Activated CD8-positive, alpha-beta T cell treated with anti-CD3 and anti-CD28 coated beads for 36 hours (primary cell): ENCODE measurements at regions not wholly inside any gene's neighbourhood (a gene's known extent, or its start where the extent isn't known, plus 50 kb on each side); places are given as distances from the start of the nearest gene placed in this dataset.

Experiments used
- ATAC-seq: fragments of 200-7000 bp; cut with Tn5 transposase; one replicate; pipeline ENCODE4 v1.10.0; 2021; ENCODE audit warnings: mild to moderate bottlenecking, moderate library complexity
- CTCF ChIA-PET: fragments of 350-600 bp; sonication (Branson Sonifier 250); formaldehyde crosslinking; loops from one replicate; lab custom pipeline; 2021; ENCODE audit warnings: antibody characterized with exemption; lab: Charles Lee
- POLR2A ChIA-PET: fragments of 350-600 bp; sonication (Branson Sonifier 250); formaldehyde crosslinking; loops from one replicate; lab custom pipeline; 2021; ENCODE audit warnings: antibody characterized with exemption; lab: Charles Lee
- DNase-seq: peaks from one replicate; pipeline ENCODE4 v3.0.0-alpha.2; 2020
- H3K27ac Mint-ChIP-seq: one replicate; pipeline ENCODE4 v1.8.0; 2021; ENCODE audit warnings: mild to moderate bottlenecking, mixed read lengths
- H3K27me3 Mint-ChIP-seq: one replicate; pipeline ENCODE4 v1.8.0; 2021; ENCODE audit warnings: mixed read lengths
- H3K36me3 Mint-ChIP-seq: one replicate; pipeline ENCODE4 v1.8.0; 2021; ENCODE audit warnings: low read depth, mixed read lengths
- H3K4me1 Mint-ChIP-seq: one replicate; pipeline ENCODE4 v1.8.0; 2021; ENCODE audit warnings: low read depth, mixed read lengths
- H3K4me3 Mint-ChIP-seq: one replicate; pipeline ENCODE4 v1.8.0; 2021; ENCODE audit warnings: mild to moderate bottlenecking, moderate library complexity, mixed read lengths
- H3K9me3 Mint-ChIP-seq: one replicate; pipeline ENCODE4 v1.8.0; 2021; ENCODE audit warnings: mixed read lengths
- CTCF ChIP-seq: fragments of 200-600 bp; IDR thresholded peaks from one replicate; pipeline ENCODE4 v1.8.0; 2022; ENCODE audit warnings: antibody characterized with exemption, mild to moderate bottlenecking
- intact Hi-C: fragments of 100-400 bp; cut with micrococcal nuclease; formaldehyde crosslinking; loops from one replicate; pipeline ENCODE4 v1.10.0; 2022

- ChIA-PET CTCF (no interaction called here), POLR2A (no interaction called here)
- no peak for ATAC-seq
- intact Hi-C loops: no loop called here
- Mint-ChIP-seq H3K36me3 (no peaks in the 10 kb centered on the region), H3K27ac (no peak overlapping the region), H3K27me3 (no peaks in the 10 kb centered on the region), H3K4me3 (no peak overlapping the region), H3K4me1 (no peaks in the 10 kb centered on the region), H3K9me3 (no peaks in the 10 kb centered on the region)
- no peak for DNase-seq
- no peak for TF ChIP-seq CTCF
Observed at GRCh38 chr11:105520706-105521345, 89.0 kb upstream of the GRIA4 start.

GRCh38 chr11:105507496-105508254 lies 102.2 kb upstream of the GRIA4 start:
- H3K27me3 Mint-ChIP-seq: no peaks in the 10 kb centered on the region
- ChIA-PET POLR2A (no interaction called here), CTCF (no interaction called here)
- no peaks in the 10 kb centered on the region for H3K4me1 Mint-ChIP-seq
- no peaks in the 10 kb centered on the region for H3K36me3 Mint-ChIP-seq
- intact Hi-C loops: no loop called here
- DNase-seq (no peak), ATAC-seq (no peak)
- no peak overlapping the region for H3K4me3 Mint-ChIP-seq
- H3K27ac Mint-ChIP-seq: no peak overlapping the region
- TF ChIP-seq CTCF: no peak
- H3K9me3 Mint-ChIP-seq: no peaks in the 10 kb centered on the region

- Mint-ChIP-seq H3K27ac (no peak overlapping the region), H3K4me1 (no peaks in the 10 kb centered on the region), H3K9me3 (no peaks in the 10 kb centered on the region), H3K4me3 (no peak overlapping the region), H3K27me3 (no peaks in the 10 kb centered on the region), H3K36me3 (no peaks in the 10 kb centered on the region)
- TF ChIP-seq CTCF: no peak
- no peak for ATAC-seq
- no peak for DNase-seq
- ChIA-PET CTCF (no interaction called here), POLR2A (no interaction called here)
- intact Hi-C loops: no loop called here
Observed at GRCh38 chr11:105492010-105492409, 117.9 kb upstream of the GRIA4 start.

GRCh38 chr11:105491394-105491793 lies 118.5 kb upstream of the GRIA4 start:
- ChIA-PET CTCF (no interaction called here), POLR2A (no interaction called here)
- no peaks in the 10 kb centered on the region for H3K27me3 Mint-ChIP-seq
- no peak for TF ChIP-seq CTCF
- no peak overlapping the region for H3K4me3 Mint-ChIP-seq
- no peak overlapping the region for H3K27ac Mint-ChIP-seq
- ATAC-seq: no peak
- H3K9me3 Mint-ChIP-seq: no peaks in the 10 kb centered on the region
- no peak for DNase-seq
- no peaks in the 10 kb centered on the region for H3K36me3 Mint-ChIP-seq
- no peaks in the 10 kb centered on the region for H3K4me1 Mint-ChIP-seq
- intact Hi-C loops: no loop called here

GRCh38 chr11:105490333-105490732 lies 119.5 kb upstream of the GRIA4 start:
- Mint-ChIP-seq H3K9me3 (no peaks in the 10 kb centered on the region), H3K4me1 (no peaks in the 10 kb centered on the region), H3K36me3 (no peaks in the 10 kb centered on the region), H3K4me3 (no peak overlapping the region), H3K27me3 (no peaks in the 10 kb centered on the region), H3K27ac (no peak overlapping the region)
- intact Hi-C loops: no loop called here
- no peak for TF ChIP-seq CTCF
- ChIA-PET CTCF (interaction anchor here (1.0 kb wide), 1 partner anchor 11 kb away, joined by 3 read pairs; no protein-coding TSS in a partner anchor), POLR2A (no interaction called here)
- ATAC-seq: no peak
- DNase-seq: no peak
